ENCODE measurements at regions not wholly inside any gene's neighbourhood (a gene's known extent, or its start where the extent isn't known, plus 50 kb on each side); places are given as distances from the start of the nearest gene placed in this dataset.

DNA sequence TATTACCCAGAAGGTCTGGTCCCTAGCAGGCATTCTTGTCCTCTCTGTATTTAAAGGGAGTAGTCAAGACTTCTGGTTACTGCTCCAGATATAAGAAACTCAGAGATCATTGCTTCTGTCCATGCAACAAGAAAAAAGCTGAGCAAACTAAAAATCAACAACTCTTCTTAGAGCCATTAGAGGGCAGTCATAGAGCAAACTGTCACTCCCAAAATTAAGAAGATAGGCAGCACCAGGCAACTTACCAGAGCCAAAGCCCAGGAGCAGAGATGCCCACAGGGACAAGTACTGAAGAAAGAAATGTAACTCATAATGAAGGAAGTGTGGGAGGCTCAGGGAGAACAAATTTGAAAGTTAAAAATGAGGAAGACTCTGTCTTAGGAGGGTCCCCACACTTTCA, 472.9 kb upstream of the COBL start:
- H3K4me1 ChIP-seq = no peaks in the 10 kb centered on the region
- H3K27ac ChIP-seq (replicated peaks in 1 of 4) = no peak overlapping the region
- no peak overlapping the region for H3K4me3 ChIP-seq
- no peaks in the 10 kb centered on the region for H3K36me3 ChIP-seq
- H3K9me3 ChIP-seq = no peaks in the 10 kb centered on the region
- intact Hi-C loops (cut with DNase I) = no loop called here
- no peak for DNase-seq (ENCODE audit: extremely low spot score)
- no peaks in the 10 kb centered on the region for H3K27me3 ChIP-seq
- TF ChIP-seq CTCF (IDR thresholded peaks at IDR 0.05) = no peak
- no peak for TF ChIP-seq POLR2A (IDR thresholded peaks at IDR 0.05; ENCODE audit: low read depth)
- TF ChIP-seq EP300 (IDR thresholded peaks at IDR 0.05) = no peak
- TF ChIP-seq POLR2AphosphoS5 (IDR thresholded peaks at IDR 0.05) = no peak

DNA sequence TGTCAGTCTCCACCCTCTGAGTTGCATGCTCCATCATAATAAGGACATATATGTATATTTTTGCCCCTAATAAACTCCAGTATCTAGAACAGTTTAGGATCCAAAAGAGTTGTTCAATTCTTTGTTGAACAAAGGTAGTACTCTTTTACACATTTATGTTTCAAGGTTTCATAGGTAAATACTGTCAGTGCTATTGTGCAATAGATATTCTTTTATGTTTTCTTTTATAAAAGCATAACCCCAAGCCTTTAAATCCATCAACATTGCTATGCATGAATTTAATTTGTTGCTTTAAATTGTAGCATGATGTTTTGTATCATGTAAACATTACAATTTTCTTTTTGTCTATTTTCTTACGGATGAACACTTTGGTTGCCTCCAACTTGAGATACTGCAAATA, 469.7 kb upstream of the COBL start:
- WGBS = 85% methylated on average over 1 of the region's 1 CpG
- no peaks in the 10 kb centered on the region for H3K36me3 ChIP-seq
- TF ChIP-seq POLR2AphosphoS5 (IDR thresholded peaks at IDR 0.05) = no peak
- TF ChIP-seq CTCF (IDR thresholded peaks at IDR 0.05) = no peak
- TF ChIP-seq POLR2A (IDR thresholded peaks at IDR 0.05; ENCODE audit: low read depth) = no peak
- no peak for TF ChIP-seq EP300 (IDR thresholded peaks at IDR 0.05)
- no peak overlapping the region for H3K27ac ChIP-seq (replicated peaks in 1 of 4)
- no peaks in the 10 kb centered on the region for H3K9me3 ChIP-seq
- DNase-seq (ENCODE audit: extremely low spot score) = no peak
- no peaks in the 10 kb centered on the region for H3K27me3 ChIP-seq
- no peak overlapping the region for H3K4me3 ChIP-seq
- intact Hi-C loops (cut with DNase I) = no loop called here
- H3K4me1 ChIP-seq = no peaks in the 10 kb centered on the region

GRCh38 chr7:51785876-51786275, 469.3 kb upstream of the COBL start:
- Histone ChIP-seq H3K27me3 (no peaks in the 10 kb centered on the region), H3K4me3 (no peak overlapping the region), H3K9me3 (no peaks in the 10 kb centered on the region), H3K36me3 (no peaks in the 10 kb centered on the region), H3K4me1 (no peaks in the 10 kb centered on the region), H3K27ac (replicated peaks in 1 of 4) (no peak overlapping the region)
- TF ChIP-seq CTCF (IDR thresholded peaks at IDR 0.05) = no peak
- TF ChIP-seq POLR2AphosphoS5 (IDR thresholded peaks at IDR 0.05) = no peak
- TF ChIP-seq POLR2A (IDR thresholded peaks at IDR 0.05; ENCODE audit: low read depth) = no peak
- TF ChIP-seq EP300 (IDR thresholded peaks at IDR 0.05) = no peak
- intact Hi-C loops (cut with DNase I) = no loop called here
- DNase-seq (ENCODE audit: extremely low spot score) = no peak
- 77% methylated on average over 9 of the region's 9 CpGs for WGBS

DNA sequence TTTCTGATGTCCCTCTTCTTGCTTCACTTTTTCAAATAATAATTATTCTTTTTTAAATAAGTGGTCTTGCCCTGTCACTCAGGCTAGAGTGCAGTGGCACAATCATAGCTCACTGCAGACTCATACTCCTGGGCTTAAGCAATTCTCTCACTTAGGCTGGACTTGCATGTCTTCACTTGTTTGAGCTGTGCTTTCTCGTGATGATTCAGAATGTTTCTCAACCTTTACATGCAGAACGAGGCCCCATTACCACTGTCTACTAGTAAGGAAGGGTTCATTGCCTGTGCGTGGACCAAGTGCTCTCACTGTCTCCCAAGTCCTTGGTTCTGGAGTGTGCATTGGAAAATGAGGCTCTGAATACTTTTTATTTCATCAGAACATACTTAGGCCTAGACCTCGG, 468.6 kb upstream of the COBL start:
- H3K27ac ChIP-seq (replicated peaks in 1 of 4) = no peak overlapping the region
- WGBS = 84% methylated on average over 4 of the region's 4 CpGs
- intact Hi-C loops (cut with DNase I) = no loop called here

DNA sequence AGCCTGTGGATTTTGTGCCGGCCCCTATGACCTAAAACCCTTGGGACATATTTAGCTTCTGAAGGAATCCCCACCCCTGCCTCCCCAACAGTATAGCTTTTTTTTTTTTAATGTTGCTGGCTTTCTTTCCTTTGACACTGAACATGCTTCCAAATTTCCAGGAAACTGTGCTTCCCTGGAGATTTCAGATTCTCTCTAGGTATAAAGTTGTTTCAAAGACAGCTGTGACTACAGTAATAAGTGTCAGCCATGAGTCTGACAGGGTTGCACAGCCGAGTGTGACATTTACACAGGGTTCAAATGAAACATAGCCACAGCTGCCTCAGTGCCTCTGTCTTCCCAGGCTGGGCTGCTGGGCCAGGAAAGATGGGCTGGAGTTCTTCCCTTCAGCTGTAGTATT, 466.6 kb upstream of the COBL start:
- Histone ChIP-seq H3K27me3 (no peaks in the 10 kb centered on the region), H3K9me3 (no peaks in the 10 kb centered on the region), H3K4me1 (no peaks in the 10 kb centered on the region), H3K36me3 (no peaks in the 10 kb centered on the region), H3K27ac (replicated peaks in 1 of 4) (no peak overlapping the region), H3K4me3 (no peak overlapping the region)
- 34% methylated on average over 2 of the region's 2 CpGs for WGBS
- intact Hi-C loops (cut with DNase I) = no loop called here
- no peak for DNase-seq (ENCODE audit: extremely low spot score)
- TF ChIP-seq CTCF (IDR thresholded peaks at IDR 0.05) (no peak), EP300 (IDR thresholded peaks at IDR 0.05) (no peak), POLR2A (IDR thresholded peaks at IDR 0.05; ENCODE audit: low read depth) (no peak), POLR2AphosphoS5 (IDR thresholded peaks at IDR 0.05) (no peak)

More for the DNA sequence above, 468.6 kb upstream of the COBL start:
- TF ChIP-seq POLR2A (IDR thresholded peaks at IDR 0.05; ENCODE audit: low read depth) (no peak), EP300 (IDR thresholded peaks at IDR 0.05) (no peak), POLR2AphosphoS5 (IDR thresholded peaks at IDR 0.05) (no peak)
- no peaks in the 10 kb centered on the region for H3K27me3 ChIP-seq
- DNase-seq (ENCODE audit: extremely low spot score) = no peak
- no peaks in the 10 kb centered on the region for H3K9me3 ChIP-seq
- H3K4me1 ChIP-seq = no peaks in the 10 kb centered on the region
- H3K36me3 ChIP-seq = no peaks in the 10 kb centered on the region
- H3K4me3 ChIP-seq = no peak overlapping the region
